Endothelial cell of umbilical vein (primary cell): ENCODE measurements at regions not wholly inside any gene's neighbourhood (a gene's known extent, or its start where the extent isn't known, plus 50 kb on each side); places are given as distances from the start of the nearest gene placed in this dataset.

Experiments
- CTCF ChIP-seq, 2 donors: IDR thresholded peaks; 1 replicate in 1 of 2; 2 replicates in 1 of 2; pipeline ENCODE4 v1.5.1; 2011; ENCODE audit warnings: low read length in 2 of 2, mild to moderate bottlenecking in 2 of 2, moderate library complexity in 2 of 2, control low read depth in 1 of 2, inconsistent platforms in 1 of 2, low read depth in 1 of 2; ENCODE audit not compliant: insufficient read depth in 1 of 2; ENCODE audit errors: extremely low read depth in 1 of 2
- GATA2 ChIP-seq: IDR thresholded peaks from 2 replicates; pipeline ENCODE4 v1.7.0; 2011; ENCODE audit warnings: low read depth, mild to moderate bottlenecking, moderate library complexity, mixed read lengths, low read length; ENCODE audit not compliant: insufficient read length, insufficient read depth
- POLR2A ChIP-seq: IDR thresholded peaks from 2 replicates; pipeline ENCODE4 v1.6.1; 2012; ENCODE audit warnings: low read depth, mild to moderate bottlenecking, control low read depth, low read length

GRCh38 chr22:49408102-49408836 is 419.4 kb downstream of the BRD1 start:
- TF ChIP-seq POLR2A (no peak), CTCF (IDR thresholded peaks at IDR 0.05; ENCODE audit: extremely low read depth in 1 of 2, insufficient read depth in 1 of 2, low read depth in 1 of 2, low read length in 2 of 2) (no peak), GATA2 (no peak)
